Tibial nerve (tissue), 4 donors: ENCODE measurements at regions not wholly inside any gene's neighbourhood (a gene's known extent, or its start where the extent isn't known, plus 50 kb on each side); places are given as distances from the start of the nearest gene placed in this dataset.

Source experiments
- DNase-seq, 2 donors: peaks; one replicate each; pipeline ENCODE4 v3.0.0-alpha.2; 2019; ENCODE audit warnings: low spot score in 2 of 2
- H3K27ac ChIP-seq, 4 donors: fragments of 200-600 bp; sonication (generic) in 3 of 4; one replicate each; pipeline ENCODE4 v1.5.1; 2017 to 2019; ENCODE audit warnings: mild to moderate bottlenecking in 1 of 4
- H3K27me3 ChIP-seq, 2 donors: fragments of 200-600 bp; sonication (generic) in 1 of 2; one replicate each; pipeline versions ENCODE4 v1.5.1 to v1.6.0; 2017 to 2019
- H3K36me3 ChIP-seq, 3 donors: fragments of 200-600 bp; sonication (generic); one replicate each; pipeline ENCODE4 v1.5.1; 2018 to 2019
- H3K4me1 ChIP-seq, 4 donors: fragments of 200-600 bp; sonication (generic) in 3 of 4; one replicate each; pipeline ENCODE4 v1.5.1; 2017 to 2019
- H3K4me3 ChIP-seq, 4 donors: fragments of 200-600 bp; sonication (generic) in 3 of 4; one replicate each; pipeline ENCODE4 v1.5.1; 2017 to 2019; ENCODE audit warnings: mild to moderate bottlenecking in 1 of 4, moderate library complexity in 1 of 4
- H3K9me3 ChIP-seq, 4 donors: fragments of 200-600 bp; sonication (generic) in 3 of 4; one replicate each; pipeline ENCODE4 v1.5.1; 2017 to 2019
- EP300 ChIP-seq, 2 donors: sonication (generic); formaldehyde crosslinking; IDR thresholded peaks; one replicate each; pipeline ENCODE4 v1.6.1; 2017; ENCODE audit warnings: antibody characterized with exemption in 2 of 2, mild to moderate bottlenecking in 1 of 2
- POLR2A ChIP-seq, 2 donors: fragments of 450-650 bp; IDR thresholded peaks; one replicate each; pipeline ENCODE4 v1.6.1; 2017; ENCODE audit warnings: antibody characterized with exemption in 2 of 2, mild to moderate bottlenecking in 2 of 2, moderate library complexity in 2 of 2
- WGBS, 2 donors: methylation state at CpG; one replicate each; pipeline ENCODE4 v1.1.5; 2018; 5-methylcytosine and 5-hydroxymethylcytosine counted together
- TF ChIP-seq, protein P1 (sequence below), 5 experiments: fragments of 200-600 bp in 3 of 5; fragments of 450-650 bp in 2 of 5; sonication (generic) in 3 of 5; IDR thresholded peaks; one replicate each; pipeline ENCODE4 v1.5.1; 2016 to 2019; ENCODE audit warnings: antibody characterized with exemption in 5 of 5, mild to moderate bottlenecking in 3 of 5, moderate library complexity in 2 of 5

DNA sequence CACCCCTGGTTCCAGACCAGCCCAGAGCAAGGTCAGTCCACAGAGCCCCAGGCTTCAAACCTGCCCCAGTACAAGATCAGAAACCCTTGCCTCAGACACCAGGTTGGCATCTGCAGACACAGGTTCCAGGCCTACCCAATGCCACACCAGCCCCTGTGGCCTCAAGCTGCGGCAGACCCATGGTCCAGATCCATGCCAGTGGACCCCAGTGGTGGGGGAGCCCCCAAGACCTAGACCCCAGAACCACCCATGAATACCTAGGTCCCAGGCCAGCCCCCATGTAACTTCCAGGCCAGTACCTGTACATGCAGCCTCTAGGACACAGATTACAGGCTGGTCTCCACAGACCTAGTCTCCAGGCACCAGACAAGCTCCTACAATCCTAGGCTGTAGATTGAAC is 1019.3 kb downstream of the JRKL start:
- 78 to 100% methylated on average over 1 of the region's 1 CpG for WGBS, 2 donors
- no peak for DNase-seq
- TF ChIP-seq EP300 (IDR thresholded peaks at IDR 0.05), result no peak
- TF ChIP-seq, protein P1, sequence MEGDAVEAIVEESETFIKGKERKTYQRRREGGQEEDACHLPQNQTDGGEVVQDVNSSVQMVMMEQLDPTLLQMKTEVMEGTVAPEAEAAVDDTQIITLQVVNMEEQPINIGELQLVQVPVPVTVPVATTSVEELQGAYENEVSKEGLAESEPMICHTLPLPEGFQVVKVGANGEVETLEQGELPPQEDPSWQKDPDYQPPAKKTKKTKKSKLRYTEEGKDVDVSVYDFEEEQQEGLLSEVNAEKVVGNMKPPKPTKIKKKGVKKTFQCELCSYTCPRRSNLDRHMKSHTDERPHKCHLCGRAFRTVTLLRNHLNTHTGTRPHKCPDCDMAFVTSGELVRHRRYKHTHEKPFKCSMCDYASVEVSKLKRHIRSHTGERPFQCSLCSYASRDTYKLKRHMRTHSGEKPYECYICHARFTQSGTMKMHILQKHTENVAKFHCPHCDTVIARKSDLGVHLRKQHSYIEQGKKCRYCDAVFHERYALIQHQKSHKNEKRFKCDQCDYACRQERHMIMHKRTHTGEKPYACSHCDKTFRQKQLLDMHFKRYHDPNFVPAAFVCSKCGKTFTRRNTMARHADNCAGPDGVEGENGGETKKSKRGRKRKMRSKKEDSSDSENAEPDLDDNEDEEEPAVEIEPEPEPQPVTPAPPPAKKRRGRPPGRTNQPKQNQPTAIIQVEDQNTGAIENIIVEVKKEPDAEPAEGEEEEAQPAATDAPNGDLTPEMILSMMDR (IDR thresholded peaks at IDR 0.05), result no peak
- TF ChIP-seq POLR2A (IDR thresholded peaks at IDR 0.05), result no peak
- Histone ChIP-seq H3K27me3 (no peaks in the 10 kb centered on the region), H3K4me1 (no peaks in the 10 kb centered on the region), H3K27ac (no peak overlapping the region), H3K36me3 (no peaks in the 10 kb centered on the region), H3K4me3 (no peak overlapping the region), H3K9me3 (peaks cover 0 to 27% (median 0%) of the 10 kb centered on the region in 4 donors)

DNA sequence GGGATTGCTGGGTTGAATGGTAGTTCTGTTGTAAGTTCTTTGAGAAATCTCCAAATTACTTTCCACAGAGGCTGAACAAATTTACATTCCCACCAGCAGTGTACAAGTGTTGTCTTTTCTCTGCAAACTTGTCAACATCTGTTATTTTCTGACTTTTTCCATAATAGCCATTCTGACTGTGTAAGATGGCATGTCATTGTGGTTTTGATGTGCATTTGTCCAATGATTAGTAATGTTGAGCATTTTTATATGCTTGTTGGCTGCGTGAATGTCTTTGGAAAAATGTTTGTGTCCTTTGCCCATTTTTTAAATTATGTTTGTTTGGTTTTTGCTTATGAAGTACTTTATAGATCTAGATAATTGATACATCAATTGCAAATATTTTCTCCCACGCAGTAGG is 1025.0 kb downstream of the JRKL start:
- Histone ChIP-seq H3K4me3 (no peak overlapping the region), H3K36me3 (no peaks in the 10 kb centered on the region), H3K27me3 (no peaks in the 10 kb centered on the region), H3K27ac (no peak overlapping the region), H3K4me1 (no peaks in the 10 kb centered on the region), H3K9me3 (peaks cover 0 to 14% (median 0%) of the 10 kb centered on the region in 4 donors)
- 69 to 74% methylated on average over 2 of the region's 2 CpGs for WGBS, 2 donors
- no peak for DNase-seq
- TF ChIP-seq EP300 (IDR thresholded peaks at IDR 0.05) (no peak), POLR2A (IDR thresholded peaks at IDR 0.05) (no peak)
- TF ChIP-seq, protein P1 (IDR thresholded peaks at IDR 0.05), result no peak

DNA sequence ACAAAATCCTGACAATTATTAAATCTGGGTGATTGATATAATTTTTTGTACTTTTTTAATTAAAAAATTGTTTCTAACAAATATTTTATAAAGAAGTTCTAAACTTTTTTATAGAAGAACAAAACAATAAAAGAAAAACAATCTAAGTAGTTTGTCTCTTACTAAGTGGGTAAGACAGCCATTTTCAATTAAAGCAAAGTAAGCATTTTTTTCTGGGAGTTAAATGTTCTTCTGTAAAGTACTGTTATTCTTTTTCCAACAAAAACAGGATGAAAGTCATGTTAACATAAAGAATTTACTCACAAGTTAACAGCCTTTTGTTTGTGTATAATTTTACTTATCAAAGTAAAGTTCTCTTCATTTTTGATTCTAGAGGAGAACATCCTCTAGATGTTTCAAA is 1029.9 kb downstream of the JRKL start:
- Histone ChIP-seq H3K9me3 (peaks cover 0 to 3% (median 0%) of the 10 kb centered on the region in 4 donors), H3K36me3 (no peaks in the 10 kb centered on the region), H3K27ac (no peak overlapping the region), H3K4me3 (no peak overlapping the region), H3K27me3 (no peaks in the 10 kb centered on the region), H3K4me1 (no peaks in the 10 kb centered on the region)
- DNase-seq, result no peak
- TF ChIP-seq POLR2A (IDR thresholded peaks at IDR 0.05), result no peak
- TF ChIP-seq EP300 (IDR thresholded peaks at IDR 0.05), result no peak
- TF ChIP-seq, protein P1 (IDR thresholded peaks at IDR 0.05), result no peak

DNA sequence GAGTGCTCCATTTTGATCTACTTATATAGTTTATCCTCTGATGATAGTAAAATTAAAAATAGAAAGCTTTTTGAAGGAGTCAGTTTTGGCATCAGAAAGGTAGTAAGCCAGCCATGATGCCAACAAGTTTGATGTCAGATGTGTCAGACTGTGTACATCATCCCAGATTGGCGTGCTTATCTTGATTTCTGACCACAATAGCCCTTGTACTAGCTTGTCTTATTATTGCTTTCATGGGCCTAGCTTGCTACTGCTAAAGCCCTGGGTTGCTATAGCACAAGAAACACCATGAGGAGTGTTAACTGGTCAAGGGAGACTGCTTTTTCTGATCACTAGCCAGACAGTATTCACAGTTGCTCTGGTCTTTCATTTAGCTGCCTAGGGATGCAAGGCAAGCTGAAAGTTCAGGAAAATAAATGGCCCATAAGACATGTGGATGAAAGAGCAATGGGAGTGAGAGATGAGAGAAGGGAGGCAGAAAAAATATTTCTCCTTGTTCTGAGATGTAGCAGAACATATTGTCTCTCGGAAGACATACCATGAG is 1038.5 kb downstream of the JRKL start:
- WGBS, 2 donors, result 67 to 75% methylated on average over 2 of the region's 2 CpGs
- no peak for DNase-seq

DNA sequence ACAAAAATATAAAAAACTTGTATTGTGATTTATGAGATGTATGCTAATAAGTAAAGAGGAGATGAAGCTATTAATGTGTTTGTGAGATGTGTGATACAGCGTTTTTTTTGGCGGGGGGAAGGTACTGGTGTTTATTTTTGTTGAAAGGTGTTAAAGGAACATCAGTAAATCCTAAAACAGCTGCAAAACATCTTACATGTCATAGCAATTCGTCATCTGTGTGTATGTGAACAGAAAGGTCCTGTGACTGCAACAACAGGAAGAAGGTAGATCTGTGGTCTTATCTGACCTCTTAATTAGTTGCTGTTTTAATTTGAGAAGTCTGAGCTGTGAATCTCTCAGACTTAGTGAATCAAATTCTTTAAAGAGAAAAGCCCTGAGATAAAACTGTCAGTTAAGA is 1041.1 kb downstream of the JRKL start:
- H3K4me1 ChIP-seq, result no peaks in the 10 kb centered on the region
- H3K27me3 ChIP-seq, result no peaks in the 10 kb centered on the region
- TF ChIP-seq EP300 (IDR thresholded peaks at IDR 0.05) (no peak), POLR2A (IDR thresholded peaks at IDR 0.05) (no peak)
- TF ChIP-seq, protein P1 (IDR thresholded peaks at IDR 0.05), result no peak
- no peak overlapping the region for H3K27ac ChIP-seq
- no peak overlapping the region for H3K4me3 ChIP-seq
- H3K9me3 ChIP-seq, result no peaks in the 10 kb centered on the region
- no peak for DNase-seq
- 46 to 50% methylated on average over 3 of the region's 3 CpGs for WGBS, 2 donors
- no peaks in the 10 kb centered on the region for H3K36me3 ChIP-seq

More for the DNA sequence above, 1038.5 kb downstream of the JRKL start:
- Histone ChIP-seq H3K9me3 (no peaks in the 10 kb centered on the region), H3K4me3 (no peak overlapping the region), H3K27me3 (no peaks in the 10 kb centered on the region), H3K27ac (no peak overlapping the region), H3K4me1 (no peaks in the 10 kb centered on the region), H3K36me3 (no peaks in the 10 kb centered on the region)
- TF ChIP-seq, protein P1 (IDR thresholded peaks at IDR 0.05), result no peak
- TF ChIP-seq EP300 (IDR thresholded peaks at IDR 0.05), result no peak
- no peak for TF ChIP-seq POLR2A (IDR thresholded peaks at IDR 0.05)
